ENCODE measurements at regions not wholly inside any gene's neighbourhood (a gene's known extent, or its start where the extent isn't known, plus 50 kb on each side); places are given as distances from the start of the nearest gene placed in this dataset.
"Not testable (repeated sequence)": the region's sequence is repeated elsewhere in the genome, so short reads cannot be mapped to it uniquely, and the experiment has no call there.

GRCh38 chrX:109782994-109783700, 50.1 kb upstream of the ACSL4 start:
- no peak for DNase-seq

GRCh38 chrX:109783701-109784079, 50.6 kb upstream of the ACSL4 start:
- no peak for DNase-seq

- DNase-seq, result no peak
These were observed 52.0 kb upstream of the ACSL4 start for GRCh38 chrX:109785053-109785452.

GRCh38 chrX:109790511-109790910, 57.5 kb upstream of the ACSL4 start:
- not testable (repeated sequence) for DNase-seq

GRCh38 chrX:109793191-109793590, 60.1 kb upstream of the ACSL4 start:
- DNase-seq, result no peak

GRCh38 chrX:109795682-109796081, 62.6 kb upstream of the ACSL4 start:
- DNase-seq, result no peak

GRCh38 chrX:109797311-109797975, 64.4 kb upstream of the ACSL4 start:
- DNase-seq, result no peak

GRCh38 chrX:109812236-109812635, 79.2 kb upstream of the ACSL4 start:
- no peak for DNase-seq

GRCh38 chrX:109813236-109813635, 80.2 kb upstream of the ACSL4 start:
- no peak for DNase-seq

GRCh38 chrX:109818976-109819375, 85.9 kb upstream of the ACSL4 start:
- DNase-seq, result no peak

GRCh38 chrX:109822861-109823260, 89.8 kb upstream of the ACSL4 start:
- DNase-seq, result no peak

GRCh38 chrX:109826954-109827708, 94.1 kb upstream of the ACSL4 start:
- no peak for DNase-seq

GRCh38 chrX:109827772-109828171, 94.7 kb upstream of the ACSL4 start:
- DNase-seq, result no peak

GRCh38 chrX:109830157-109830703, 97.2 kb upstream of the ACSL4 start:
- no peak for DNase-seq

GRCh38 chrX:109830704-109831206, 97.7 kb upstream of the ACSL4 start:
- DNase-seq, result no peak

GRCh38 chrX:109831326-109831985, 98.4 kb upstream of the ACSL4 start:
- DNase-seq, result no peak

- no peak for DNase-seq
These were observed 106.9 kb upstream of the ACSL4 start for GRCh38 chrX:109839694-109840567.

- DNase-seq, result no peak
These were observed 107.5 kb upstream of the ACSL4 start for GRCh38 chrX:109840585-109840984.

GRCh38 chrX:109841257-109841656, 108.2 kb upstream of the ACSL4 start:
- no peak for DNase-seq

- DNase-seq, result no peak
These were observed 109.0 kb upstream of the ACSL4 start for GRCh38 chrX:109841869-109842579.

GRCh38 chrX:109842611-109843010, 109.6 kb upstream of the ACSL4 start:
- DNase-seq, result no peak
